Right hindlimb (tissue), 1 donor: ENCODE measurements at regions not wholly inside any gene's neighbourhood (a gene's known extent, or its start where the extent isn't known, plus 50 kb on each side); places are given as distances from the start of the nearest gene placed in this dataset.

ENCODE experiments used
- DNase-seq: peaks from one replicate; pipeline ENCODE4 v3.0.0-alpha.2; 2018

- DNase-seq: no peak
Observed at GRCh38 chr14:22476887-22477286, 112.1 kb downstream of the DAD1 start.

- DNase-seq: no peak
Observed at GRCh38 chr14:22476005-22476751, 112.8 kb downstream of the DAD1 start.

GRCh38 chr14:22475381-22475780 lies 113.6 kb downstream of the DAD1 start:
- DNase-seq: no peak

GRCh38 chr14:22474730-22475351 lies 114.2 kb downstream of the DAD1 start:
- no peak for DNase-seq

GRCh38 chr14:22472935-22473854 lies 115.8 kb downstream of the DAD1 start:
- DNase-seq: peak; percentile 51

GRCh38 chr14:22472466-22472865 lies 116.6 kb downstream of the DAD1 start:
- no peak for DNase-seq

GRCh38 chr14:22471545-22472121 lies 117.4 kb downstream of the DAD1 start:
- peak; percentile 57 for DNase-seq

- no peak for DNase-seq
Observed at GRCh38 chr14:22469538-22470303, 119.3 kb downstream of the DAD1 start.

- DNase-seq: no peak
Observed at GRCh38 chr14:22468830-22469229, 120.2 kb downstream of the DAD1 start.

GRCh38 chr14:22466491-22466890 lies 122.5 kb downstream of the DAD1 start:
- DNase-seq: no peak

GRCh38 chr14:22465201-22465840 lies 123.7 kb downstream of the DAD1 start:
- DNase-seq: no peak

GRCh38 chr14:22464422-22465142 lies 124.4 kb downstream of the DAD1 start:
- no peak for DNase-seq

GRCh38 chr14:22463763-22464173 lies 125.3 kb downstream of the DAD1 start:
- no peak for DNase-seq

GRCh38 chr14:22462923-22463322 lies 126.1 kb downstream of the DAD1 start:
- no peak for DNase-seq

GRCh38 chr14:22460461-22461195 lies 128.4 kb downstream of the DAD1 start:
- no peak for DNase-seq

- DNase-seq: no peak
Observed at GRCh38 chr14:22458737-22459136, 130.3 kb downstream of the DAD1 start.

GRCh38 chr14:22456998-22457594 lies 131.9 kb downstream of the DAD1 start:
- DNase-seq: no peak

GRCh38 chr14:22456421-22456820 lies 132.6 kb downstream of the DAD1 start:
- DNase-seq: no peak

- DNase-seq: no peak
Observed at GRCh38 chr14:22452330-22452729, 136.7 kb downstream of the DAD1 start.

GRCh38 chr14:22450266-22450665 lies 138.8 kb downstream of the DAD1 start:
- DNase-seq: no peak
